ENCODE measurements at regions not wholly inside any gene's neighbourhood (a gene's known extent, or its start where the extent isn't known, plus 50 kb on each side); places are given as distances from the start of the nearest gene placed in this dataset.

GRCh38 chr2:220847589-220847988 lies 724.5 kb downstream of the EPHA4 start:
- DNase-seq (ENCODE audit: low spot score) = no peak

- no peak for DNase-seq (ENCODE audit: low spot score)
Measured at GRCh38 chr2:220849433-220849832, 722.7 kb downstream of the EPHA4 start.

GRCh38 chr2:220850116-220850515 lies 722.0 kb downstream of the EPHA4 start:
- DNase-seq (ENCODE audit: low spot score) = no peak

GRCh38 chr2:220855296-220855695 lies 716.8 kb downstream of the EPHA4 start:
- DNase-seq (ENCODE audit: low spot score) = no peak

- DNase-seq (ENCODE audit: low spot score) = no peak
Measured at GRCh38 chr2:220856486-220856885, 715.6 kb downstream of the EPHA4 start.

GRCh38 chr2:220857368-220857767 lies 714.7 kb downstream of the EPHA4 start:
- no peak for DNase-seq (ENCODE audit: low spot score)

GRCh38 chr2:220858101-220858500 lies 714.0 kb downstream of the EPHA4 start:
- DNase-seq (ENCODE audit: low spot score) = no peak

GRCh38 chr2:220871909-220872308 lies 700.2 kb downstream of the EPHA4 start:
- DNase-seq (ENCODE audit: low spot score) = no peak

- DNase-seq (ENCODE audit: low spot score) = no peak
Measured at GRCh38 chr2:220876080-220876824, 695.9 kb downstream of the EPHA4 start.

- DNase-seq (ENCODE audit: low spot score) = no peak
Measured at GRCh38 chr2:220877491-220877890, 694.6 kb downstream of the EPHA4 start.

GRCh38 chr2:220877897-220878296 lies 694.2 kb downstream of the EPHA4 start:
- no peak for DNase-seq (ENCODE audit: low spot score)

- DNase-seq (ENCODE audit: low spot score) = no peak
Measured at GRCh38 chr2:220880623-220881596, 691.2 kb downstream of the EPHA4 start.

- DNase-seq (ENCODE audit: low spot score) = no peak
Measured at GRCh38 chr2:220882507-220882906, 689.6 kb downstream of the EPHA4 start.

- no peak for DNase-seq (ENCODE audit: low spot score)
Measured at GRCh38 chr2:220885593-220885992, 686.5 kb downstream of the EPHA4 start.

- DNase-seq (ENCODE audit: low spot score) = no peak
Measured at GRCh38 chr2:220887271-220887870, 684.7 kb downstream of the EPHA4 start.

GRCh38 chr2:220887876-220888275 lies 684.2 kb downstream of the EPHA4 start:
- no peak for DNase-seq (ENCODE audit: low spot score)

GRCh38 chr2:220890931-220891330 lies 681.2 kb downstream of the EPHA4 start:
- DNase-seq (ENCODE audit: low spot score) = no peak

- no peak for DNase-seq (ENCODE audit: low spot score)
Measured at GRCh38 chr2:220891405-220891804, 680.7 kb downstream of the EPHA4 start.

GRCh38 chr2:220892018-220892634 lies 680.0 kb downstream of the EPHA4 start:
- DNase-seq (ENCODE audit: low spot score) = no peak

GRCh38 chr2:220893411-220893810 lies 678.7 kb downstream of the EPHA4 start:
- no peak for DNase-seq (ENCODE audit: low spot score)

- DNase-seq (ENCODE audit: low spot score) = no peak
Measured at GRCh38 chr2:220894069-220894468, 678.0 kb downstream of the EPHA4 start.

- no peak for DNase-seq (ENCODE audit: low spot score)
Measured at GRCh38 chr2:220899492-220899891, 672.6 kb downstream of the EPHA4 start.
